Adipocyte (in vitro differentiated cells): ENCODE measurements at regions not wholly inside any gene's neighbourhood (a gene's known extent, or its start where the extent isn't known, plus 50 kb on each side); places are given as distances from the start of the nearest gene placed in this dataset.
"Not testable (repeated sequence)": the region's sequence is repeated elsewhere in the genome, so short reads cannot be mapped to it uniquely, and the experiment has no call there.

Source experiments
- DNase-seq: peaks from one replicate; pipeline ENCODE4 v3.0.0-alpha.2; 2015; ENCODE audit warnings: low read depth
- H3K27me3 ChIP-seq: replicated peaks from 2 replicates; pipeline ENCODE4 v1.7.0; 2013; ENCODE audit warnings: mild to moderate bottlenecking, low read length, moderate library complexity; ENCODE audit not compliant: control insufficient read depth, insufficient read depth
- H3K36me3 ChIP-seq: 2 replicates; pipeline ENCODE4 v1.7.0; 2013; ENCODE audit warnings: low read length, mild to moderate bottlenecking, moderate library complexity; ENCODE audit not compliant: control insufficient read depth, insufficient read depth, severe bottlenecking
- H3K4me1 ChIP-seq: 2 replicates; pipeline ENCODE4 v1.7.0; 2013; ENCODE audit warnings: mild to moderate bottlenecking, low read length, moderate library complexity; ENCODE audit not compliant: control insufficient read depth, insufficient read depth
- H3K4me3 ChIP-seq: 2 replicates; pipeline ENCODE4 v1.7.0; 2013; ENCODE audit warnings: mild to moderate bottlenecking, low read length, moderate library complexity
- H3K9ac ChIP-seq: 2 replicates; pipeline ENCODE4 v1.7.0; 2013; ENCODE audit warnings: mild to moderate bottlenecking, low read length, moderate library complexity
- H3K9me3 ChIP-seq: 2 replicates; pipeline ENCODE4 v1.7.0; 2013; ENCODE audit warnings: mild to moderate bottlenecking, low read length, moderate library complexity; ENCODE audit not compliant: control insufficient read depth

DNA sequence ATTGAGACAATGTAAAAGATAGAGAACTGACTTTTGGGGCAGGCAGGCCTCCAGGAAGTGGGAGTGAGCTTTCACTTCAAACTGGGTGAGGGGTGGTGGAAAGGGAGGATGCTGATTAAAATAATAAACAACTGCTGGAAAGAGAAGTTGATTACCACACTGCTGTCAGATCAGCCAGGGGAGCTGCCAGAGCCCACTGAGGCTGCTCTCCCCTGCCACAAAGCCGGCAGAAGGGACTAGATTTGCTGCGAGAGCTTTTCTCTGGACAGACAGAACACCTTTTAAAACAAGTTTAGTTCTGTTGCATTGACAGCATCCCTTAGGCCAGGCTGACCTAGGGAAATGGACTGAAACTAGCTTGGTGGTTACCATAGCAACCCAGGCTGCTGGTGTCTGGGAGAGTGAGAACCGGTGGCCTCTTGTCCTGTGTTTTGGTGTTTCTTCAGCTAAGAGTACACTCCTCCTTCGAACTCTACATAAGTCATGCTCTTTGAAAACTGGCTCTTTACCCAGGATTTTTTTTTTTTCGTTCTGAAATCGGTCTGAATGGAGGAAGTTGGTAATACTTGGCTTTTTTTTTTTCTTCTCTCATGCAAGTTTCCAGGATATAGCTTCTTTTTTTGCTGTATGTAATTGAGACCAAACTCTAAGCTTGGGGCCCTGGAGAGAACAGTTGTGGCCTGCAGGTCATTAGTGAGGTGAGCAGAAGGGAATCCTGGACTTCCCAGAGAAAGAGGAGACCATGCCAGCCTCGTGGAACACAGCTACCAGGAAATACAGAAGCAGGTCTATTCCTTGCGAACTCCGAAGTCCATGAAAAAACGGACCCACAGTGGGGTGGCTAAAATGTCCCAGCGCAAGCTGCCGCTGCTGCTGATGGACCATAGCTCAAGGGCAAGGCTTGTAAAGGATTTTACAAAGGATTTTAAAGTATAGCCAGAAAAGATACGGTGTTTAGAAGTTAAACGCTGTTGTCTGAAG lies 374.4 kb downstream of the UTRN start:
- Histone ChIP-seq H3K9me3 (no peaks in the 10 kb centered on the region), H3K36me3 (no peaks in the 10 kb centered on the region), H3K4me3 (peak overlapping the region; percentile 3), H3K9ac (peak overlapping the region; percentile 33), H3K4me1 (peaks cover 27% of the 10 kb centered on the region), H3K27me3 (no peaks in the 10 kb centered on the region)
- DNase-seq, result peak; percentile 65

- no peaks in the 10 kb centered on the region for H3K36me3 ChIP-seq
- DNase-seq, result no peak
- H3K9ac ChIP-seq, result no peak overlapping the region
- no peaks in the 10 kb centered on the region for H3K9me3 ChIP-seq
- peaks cover 27% of the 10 kb centered on the region for H3K4me1 ChIP-seq
- H3K27me3 ChIP-seq, result no peaks in the 10 kb centered on the region
- H3K4me3 ChIP-seq, result no peak overlapping the region
These were observed 375.5 kb downstream of the UTRN start for GRCh38 chr6:144660561-144661115.

GRCh38 chr6:144661116-144661806 lies 376.1 kb downstream of the UTRN start:
- Histone ChIP-seq H3K9me3 (no peaks in the 10 kb centered on the region), H3K36me3 (no peaks in the 10 kb centered on the region), H3K4me3 (no peak overlapping the region), H3K27me3 (no peaks in the 10 kb centered on the region), H3K9ac (no peak overlapping the region), H3K4me1 (peaks cover 27% of the 10 kb centered on the region)
- peak; percentile 59 for DNase-seq

- Histone ChIP-seq H3K27me3 (no peaks in the 10 kb centered on the region), H3K9me3 (no peaks in the 10 kb centered on the region), H3K4me3 (no peak overlapping the region), H3K4me1 (peaks cover 27% of the 10 kb centered on the region), H3K36me3 (no peaks in the 10 kb centered on the region), H3K9ac (no peak overlapping the region)
- DNase-seq, result no peak
These were observed 377.8 kb downstream of the UTRN start for GRCh38 chr6:144662812-144663365.

DNA sequence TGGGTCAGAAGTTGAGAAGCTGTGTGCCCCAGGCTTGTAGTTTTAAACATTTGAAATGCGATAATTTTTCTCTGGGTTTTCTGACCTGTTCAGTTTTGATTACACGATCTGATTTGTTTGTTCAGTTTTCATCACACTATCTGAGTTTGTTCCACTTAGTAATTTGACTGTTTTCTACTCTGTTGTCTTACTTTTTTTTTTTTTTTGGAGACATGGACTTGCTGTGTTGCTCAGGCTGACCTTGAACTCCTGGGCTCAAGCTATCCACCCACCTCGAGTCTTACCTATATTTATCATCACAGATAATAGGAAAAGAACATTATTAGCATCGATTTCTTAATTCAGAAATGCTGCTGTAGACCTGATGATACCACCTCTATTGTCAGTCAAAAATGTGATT lies 379.1 kb downstream of the UTRN start:
- no peak overlapping the region for H3K9ac ChIP-seq
- H3K27me3 ChIP-seq, result no peaks in the 10 kb centered on the region
- DNase-seq, result no peak
- H3K36me3 ChIP-seq, result no peaks in the 10 kb centered on the region
- H3K4me1 ChIP-seq, result peaks cover 21% of the 10 kb centered on the region
- H3K4me3 ChIP-seq, result no peak overlapping the region
- no peaks in the 10 kb centered on the region for H3K9me3 ChIP-seq

DNA sequence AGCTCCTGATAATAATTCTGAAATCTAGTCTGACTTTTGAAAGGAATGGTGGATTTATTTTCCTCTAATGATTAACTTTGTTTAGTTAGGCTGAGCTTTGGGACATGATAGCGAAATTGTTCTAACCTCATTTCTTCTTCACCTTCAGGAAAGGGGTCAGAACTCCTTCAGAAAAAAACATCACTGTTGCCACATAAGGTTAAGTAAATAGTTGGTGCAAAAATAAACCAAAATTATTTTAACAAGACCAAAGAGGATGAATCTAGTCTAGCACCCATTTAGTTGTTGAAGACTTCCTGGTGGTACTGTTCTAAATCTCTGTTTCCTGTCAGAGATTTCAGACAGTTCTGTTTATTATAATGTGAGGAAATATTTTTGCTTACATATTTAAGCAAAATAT lies 379.8 kb downstream of the UTRN start:
- H3K4me3 ChIP-seq, result no peak overlapping the region

GRCh38 chr6:144665932-144666450 lies 380.9 kb downstream of the UTRN start:
- Histone ChIP-seq H3K4me1 (peaks cover 6% of the 10 kb centered on the region), H3K9ac (no peak overlapping the region), H3K36me3 (no peaks in the 10 kb centered on the region), H3K27me3 (no peaks in the 10 kb centered on the region), H3K9me3 (peaks cover 3% of the 10 kb centered on the region), H3K4me3 (no peak overlapping the region)
- no peak for DNase-seq

More for the DNA sequence above, 379.8 kb downstream of the UTRN start:
- no peak for DNase-seq
- Histone ChIP-seq H3K36me3 (no peaks in the 10 kb centered on the region), H3K9ac (no peak overlapping the region), H3K27me3 (no peaks in the 10 kb centered on the region), H3K9me3 (no peaks in the 10 kb centered on the region), H3K4me1 (peaks cover 14% of the 10 kb centered on the region)

GRCh38 chr6:144666781-144667180 lies 381.6 kb downstream of the UTRN start:
- peaks cover 4% of the 10 kb centered on the region for H3K9me3 ChIP-seq
- H3K4me1 ChIP-seq, result no peaks in the 10 kb centered on the region
- no peak for DNase-seq
- H3K4me3 ChIP-seq, result no peak overlapping the region
- H3K27me3 ChIP-seq, result no peaks in the 10 kb centered on the region
- no peak overlapping the region for H3K9ac ChIP-seq
- H3K36me3 ChIP-seq, result no peaks in the 10 kb centered on the region

DNA sequence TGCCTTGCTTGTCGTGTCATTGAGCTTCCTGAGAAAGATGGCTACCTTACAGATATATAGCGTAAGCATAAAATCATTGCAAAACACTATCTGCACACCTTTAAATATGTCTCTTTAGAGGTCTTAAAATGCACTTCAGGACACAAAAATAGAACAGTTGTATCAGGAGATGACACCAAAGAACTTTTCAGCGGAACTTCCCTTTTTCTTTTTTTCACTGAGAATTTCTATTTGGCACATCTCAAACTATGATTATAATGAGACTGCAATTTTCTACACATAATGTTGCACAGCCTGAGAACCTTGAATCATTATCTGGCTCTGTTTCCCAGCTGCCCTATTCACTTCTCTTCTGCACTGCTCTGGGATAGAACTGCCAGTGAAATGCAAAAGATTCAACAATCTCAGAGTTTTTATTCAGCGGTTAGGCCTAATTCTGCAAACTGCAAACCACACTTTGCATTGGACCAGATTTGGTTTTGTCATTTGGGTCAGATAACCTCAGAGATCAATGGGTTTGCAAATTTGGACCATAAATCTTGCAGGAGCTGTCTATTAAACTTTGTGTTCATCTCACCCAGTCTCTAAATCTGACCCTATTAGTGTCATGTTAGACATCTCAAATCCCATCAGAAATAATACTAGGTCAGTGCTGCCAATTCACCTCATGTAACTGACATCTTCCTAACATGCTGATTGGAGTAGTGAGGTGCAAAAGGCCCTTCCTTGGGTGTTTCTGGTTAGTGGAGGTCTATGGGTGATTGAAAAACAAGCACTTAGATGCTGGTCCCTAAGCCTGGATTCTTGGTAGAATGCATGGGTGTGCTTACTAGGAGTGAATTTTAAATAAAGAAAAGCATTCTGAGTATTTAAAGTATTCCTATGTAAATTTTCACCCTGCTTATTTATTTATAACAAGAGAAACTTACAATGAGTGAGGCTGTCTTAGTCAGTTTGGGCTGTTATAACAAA lies 382.7 kb downstream of the UTRN start:
- Histone ChIP-seq H3K27me3 (no peaks in the 10 kb centered on the region), H3K9ac (no peak overlapping the region), H3K4me1 (no peaks in the 10 kb centered on the region), H3K4me3 (no peak overlapping the region), H3K36me3 (no peaks in the 10 kb centered on the region), H3K9me3 (peaks cover 4% of the 10 kb centered on the region)
- DNase-seq, result no peak

- H3K27me3 ChIP-seq, H3K4me1 ChIP-seq, H3K36me3 ChIP-seq, H3K9ac ChIP-seq, H3K4me3 ChIP-seq, DNase-seq: not testable (repeated sequence)
- peaks cover 23% of the 10 kb centered on the region for H3K9me3 ChIP-seq
These were observed 385.1 kb downstream of the UTRN start for GRCh38 chr6:144670259-144670658.
